Mesendoderm (in vitro differentiated cells): ENCODE measurements at regions not wholly inside any gene's neighbourhood (a gene's known extent, or its start where the extent isn't known, plus 50 kb on each side); places are given as distances from the start of the nearest gene placed in this dataset.

ENCODE experiments used
- DNase-seq: peaks from one replicate; pipeline ENCODE4 v3.0.0; 2013
- H2AK5ac ChIP-seq: 2 replicates; pipeline ENCODE4 v1.6.1; 2013; ENCODE audit warnings: low read length, inconsistent platforms
- H2BK120ac ChIP-seq: 2 replicates; pipeline ENCODE4 v1.6.1; 2013; ENCODE audit warnings: low read depth, mild to moderate bottlenecking, low read length, moderate library complexity, mixed read lengths
- H2BK15ac ChIP-seq: replicated peaks from 2 replicates; pipeline ENCODE4 v1.6.1; 2013; ENCODE audit warnings: low read depth, mild to moderate bottlenecking, moderate library complexity
- H2BK5ac ChIP-seq: 2 replicates; pipeline ENCODE4 v1.6.1; 2013; ENCODE audit warnings: low read length, inconsistent platforms
- H3K18ac ChIP-seq: 2 replicates; pipeline ENCODE4 v1.6.1; 2013; ENCODE audit warnings: mild to moderate bottlenecking, low read length, mixed read lengths
- H3K23ac ChIP-seq: one replicate; pipeline ENCODE4 v1.6.1; 2013; ENCODE audit warnings: low read length
- H3K27ac ChIP-seq: 2 replicates; pipeline ENCODE4 v1.5.1; 2013; ENCODE audit warnings: low read depth, mild to moderate bottlenecking, inconsistent platforms, low read length, moderate library complexity
- H3K27me3 ChIP-seq: 2 replicates; pipeline ENCODE4 v1.6.1; 2013; ENCODE audit warnings: low read length, control low read depth, mild to moderate bottlenecking, inconsistent platforms; ENCODE audit not compliant: insufficient read depth, poor library complexity
- H3K36me3 ChIP-seq: 2 replicates; pipeline ENCODE4 v1.6.1; 2013; ENCODE audit warnings: low read length, inconsistent platforms; ENCODE audit not compliant: control insufficient read depth, insufficient read depth
- H3K4ac ChIP-seq: one replicate; pipeline ENCODE4 v1.6.1; 2013; ENCODE audit warnings: low read depth, mild to moderate bottlenecking, low read length, moderate library complexity
- H3K4me1 ChIP-seq: 2 replicates; pipeline ENCODE4 v1.6.1; 2013; ENCODE audit warnings: low read depth, low read length, inconsistent platforms; ENCODE audit not compliant: control insufficient read depth
- H3K4me2 ChIP-seq: 2 replicates; pipeline ENCODE4 v1.6.1; 2013; ENCODE audit warnings: low read length
- H3K4me3 ChIP-seq: 2 replicates; pipeline ENCODE4 v1.5.1; 2013; ENCODE audit warnings: mild to moderate bottlenecking, low read length
- H3K56ac ChIP-seq: one replicate; pipeline ENCODE4 v1.6.1; 2013; ENCODE audit warnings: low read length
- H3K79me1 ChIP-seq: 2 replicates; pipeline ENCODE4 v1.6.1; 2013; ENCODE audit warnings: low read length, inconsistent platforms
- H3K79me2 ChIP-seq: 2 replicates; pipeline ENCODE4 v1.6.1; 2013; ENCODE audit warnings: mild to moderate bottlenecking, low read length; ENCODE audit not compliant: control insufficient read depth, insufficient read depth
- H3K9ac ChIP-seq: 2 replicates; pipeline ENCODE4 v1.6.1; 2013; ENCODE audit warnings: low read length, inconsistent platforms
- H4K5ac ChIP-seq: one replicate; pipeline ENCODE4 v1.6.1; 2013; ENCODE audit warnings: low read length
- H4K8ac ChIP-seq: one replicate; pipeline ENCODE4 v1.6.1; 2013; ENCODE audit warnings: low read depth, mild to moderate bottlenecking, control low read depth, low read length, moderate library complexity
- WGBS: extraction: QIAGEN DNeasy Blood & Tissue Kit; methylation state at CpG from one replicate; pipeline ENCODE4 v1.1.7; 2013; ENCODE audit warnings: low lambda C conversion rate, missing lambda C conversion rate; ENCODE audit not compliant: insufficient coverage; ENCODE audit errors: extremely low coverage; 5-methylcytosine and 5-hydroxymethylcytosine counted together

- H3K23ac ChIP-seq, result no peak overlapping the region
- no peak overlapping the region for H3K4ac ChIP-seq
- H3K4me2 ChIP-seq, result no peak overlapping the region
- H3K4me1 ChIP-seq, result no peaks in the 10 kb centered on the region
- no peaks in the 10 kb centered on the region for H3K36me3 ChIP-seq
- no peak overlapping the region for H3K9ac ChIP-seq
- H3K56ac ChIP-seq, result no peak overlapping the region
- H3K27me3 ChIP-seq, result no peaks in the 10 kb centered on the region
- no peak overlapping the region for H2BK5ac ChIP-seq
- H2AK5ac ChIP-seq, result no peak overlapping the region
- no peak overlapping the region for H2BK120ac ChIP-seq
- H4K8ac ChIP-seq, result no peak overlapping the region
- DNase-seq, result peak; percentile 6
- WGBS, result no CpG with 5 or more reads among the region's 9 CpGs
- H3K79me1 ChIP-seq, result no peaks in the 10 kb centered on the region
- no peaks in the 10 kb centered on the region for H3K79me2 ChIP-seq
- no peak overlapping the region for H3K27ac ChIP-seq
- H2BK15ac ChIP-seq, result no peak overlapping the region
- H3K4me3 ChIP-seq, result no peak overlapping the region
- no peak overlapping the region for H4K5ac ChIP-seq
- no peak overlapping the region for H3K18ac ChIP-seq
Measured at GRCh38 chr5:74145951-74146350, 494.6 kb downstream of the ENC1 start.

GRCh38 chr5:74143721-74144330, 496.7 kb downstream of the ENC1 start:
- H2AK5ac ChIP-seq, result no peak overlapping the region
- no peaks in the 10 kb centered on the region for H3K79me1 ChIP-seq
- H3K56ac ChIP-seq, result no peak overlapping the region
- no peak overlapping the region for H3K4ac ChIP-seq
- no peak overlapping the region for H3K4me2 ChIP-seq
- no CpG with 5 or more reads among the region's 16 CpGs for WGBS
- H2BK5ac ChIP-seq, result no peak overlapping the region
- H3K79me2 ChIP-seq, result no peaks in the 10 kb centered on the region
- H3K36me3 ChIP-seq, result no peaks in the 10 kb centered on the region
- no peak overlapping the region for H4K5ac ChIP-seq
- no peak for DNase-seq
- no peaks in the 10 kb centered on the region for H3K27me3 ChIP-seq
- no peak overlapping the region for H3K9ac ChIP-seq
- no peak overlapping the region for H2BK15ac ChIP-seq
- H3K18ac ChIP-seq, result no peak overlapping the region
- no peak overlapping the region for H2BK120ac ChIP-seq
- no peak overlapping the region for H3K23ac ChIP-seq
- H4K8ac ChIP-seq, result no peak overlapping the region
- no peaks in the 10 kb centered on the region for H3K4me1 ChIP-seq
- no peak overlapping the region for H3K27ac ChIP-seq
- H3K4me3 ChIP-seq, result no peak overlapping the region

- no peaks in the 10 kb centered on the region for H3K79me2 ChIP-seq
- no peaks in the 10 kb centered on the region for H3K4me1 ChIP-seq
- no CpG with 5 or more reads among the region's 3 CpGs for WGBS
- no peak overlapping the region for H3K9ac ChIP-seq
- H3K18ac ChIP-seq, result no peak overlapping the region
- H3K36me3 ChIP-seq, result no peaks in the 10 kb centered on the region
- no peak overlapping the region for H3K4me2 ChIP-seq
- H3K4me3 ChIP-seq, result no peak overlapping the region
- no peak overlapping the region for H3K4ac ChIP-seq
- no peak overlapping the region for H3K23ac ChIP-seq
- H3K27me3 ChIP-seq, result no peaks in the 10 kb centered on the region
- no peak overlapping the region for H2BK15ac ChIP-seq
- H4K5ac ChIP-seq, result no peak overlapping the region
- no peak for DNase-seq
- H3K56ac ChIP-seq, result no peak overlapping the region
- no peak overlapping the region for H4K8ac ChIP-seq
- no peak overlapping the region for H2BK120ac ChIP-seq
- H2AK5ac ChIP-seq, result no peak overlapping the region
- H3K27ac ChIP-seq, result no peak overlapping the region
- H2BK5ac ChIP-seq, result no peak overlapping the region
- no peaks in the 10 kb centered on the region for H3K79me1 ChIP-seq
Measured at GRCh38 chr5:74143151-74143550, 497.4 kb downstream of the ENC1 start.

GRCh38 chr5:74141053-74141452, 499.5 kb downstream of the ENC1 start:
- Histone ChIP-seq H4K8ac (no peak overlapping the region), H3K4ac (no peak overlapping the region), H2BK15ac (no peak overlapping the region), H3K79me2 (no peaks in the 10 kb centered on the region), H3K36me3 (no peaks in the 10 kb centered on the region), H2AK5ac (no peak overlapping the region), H3K27ac (no peak overlapping the region), H2BK5ac (no peak overlapping the region), H3K18ac (no peak overlapping the region), H3K4me2 (no peak overlapping the region), H3K56ac (no peak overlapping the region), H3K79me1 (no peaks in the 10 kb centered on the region), H3K9ac (no peak overlapping the region), H3K4me3 (no peak overlapping the region), H4K5ac (no peak overlapping the region), H3K23ac (no peak overlapping the region), H2BK120ac (no peak overlapping the region), H3K27me3 (no peaks in the 10 kb centered on the region), H3K4me1 (no peaks in the 10 kb centered on the region)
- no peak for DNase-seq
- no CpG with 5 or more reads among the region's 4 CpGs for WGBS

- Histone ChIP-seq H2BK15ac (no peak overlapping the region), H3K27me3 (no peaks in the 10 kb centered on the region), H3K4me2 (no peak overlapping the region), H3K4ac (no peak overlapping the region), H3K9ac (no peak overlapping the region), H3K36me3 (no peaks in the 10 kb centered on the region), H2BK5ac (no peak overlapping the region), H3K79me2 (no peaks in the 10 kb centered on the region), H3K56ac (no peak overlapping the region), H2BK120ac (no peak overlapping the region), H3K4me3 (no peak overlapping the region), H3K4me1 (no peaks in the 10 kb centered on the region), H4K8ac (no peak overlapping the region), H3K18ac (no peak overlapping the region), H3K23ac (no peak overlapping the region), H2AK5ac (no peak overlapping the region), H3K27ac (no peak overlapping the region), H4K5ac (no peak overlapping the region), H3K79me1 (no peaks in the 10 kb centered on the region)
- WGBS, result no CpG with 5 or more reads among the region's 3 CpGs
- no peak for DNase-seq
Measured at GRCh38 chr5:74140409-74140808, 500.1 kb downstream of the ENC1 start.

GRCh38 chr5:74139589-74139988, 500.9 kb downstream of the ENC1 start:
- H2BK120ac ChIP-seq, result no peak overlapping the region
- no CpG with 5 or more reads among the region's 6 CpGs for whole genome bisulfite sequencing
- H3K36me3 ChIP-seq, result no peaks in the 10 kb centered on the region
- no peak overlapping the region for H2AK5ac ChIP-seq
- H4K8ac ChIP-seq, result no peak overlapping the region
- no peak overlapping the region for H3K23ac ChIP-seq
- no peak for DNase-seq
- no peaks in the 10 kb centered on the region for H3K4me1 ChIP-seq
- H3K4ac ChIP-seq, result no peak overlapping the region
- no peaks in the 10 kb centered on the region for H3K79me1 ChIP-seq
- H3K4me3 ChIP-seq, result no peak overlapping the region
- H4K5ac ChIP-seq, result no peak overlapping the region
- H3K79me2 ChIP-seq, result no peaks in the 10 kb centered on the region
- no peak overlapping the region for H3K18ac ChIP-seq
- H2BK15ac ChIP-seq, result no peak overlapping the region
- H3K9ac ChIP-seq, result no peak overlapping the region
- no peak overlapping the region for H3K56ac ChIP-seq
- no peak overlapping the region for H3K27ac ChIP-seq
- no peak overlapping the region for H3K4me2 ChIP-seq
- H3K27me3 ChIP-seq, result no peaks in the 10 kb centered on the region
- no peak overlapping the region for H2BK5ac ChIP-seq
